Activated CD4-positive, alpha-beta T cell treated with anti-CD3 and anti-CD28 coated beads, Interleukin-2, amount 50 U/mL, for 24 hours (primary cell): ENCODE measurements at regions not wholly inside any gene's neighbourhood (a gene's known extent, or its start where the extent isn't known, plus 50 kb on each side); places are given as distances from the start of the nearest gene placed in this dataset.

Experiments
- DNase-seq, 2 donors: peaks; one replicate each; pipeline ENCODE4 v3.0.0-alpha.2; 2020; ENCODE audit warnings: low read depth in 1 of 2, low spot score in 1 of 2

- DNase-seq, result no peak
These were observed 137.3 kb upstream of the FRMD4A start for GRCh38 chr10:14468023-14468441.

- no peak for DNase-seq
These were observed 135.5 kb upstream of the FRMD4A start for GRCh38 chr10:14466257-14466656.

DNA sequence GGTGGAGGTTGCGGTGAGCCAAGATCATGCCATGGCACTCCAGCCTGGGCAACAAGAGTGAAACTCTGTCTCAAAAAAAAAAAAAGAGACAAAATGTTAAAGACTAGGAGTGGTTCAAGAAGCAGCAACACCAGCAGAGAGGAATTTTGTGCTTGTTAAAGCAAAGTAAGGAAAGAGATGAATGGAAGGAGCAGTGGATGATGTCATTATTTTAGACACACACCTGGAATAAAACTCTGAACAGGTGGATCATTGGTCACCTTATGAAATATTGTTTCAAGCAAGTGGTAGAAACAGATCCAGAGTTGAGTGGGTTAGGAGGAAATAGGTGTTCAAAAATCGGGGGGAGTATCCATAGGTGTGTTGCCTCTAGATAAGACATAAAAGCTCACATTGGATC lies 129.7 kb upstream of the FRMD4A start:
- DNase-seq, result no peak

GRCh38 chr10:14459665-14460064 lies 128.9 kb upstream of the FRMD4A start:
- no peak for DNase-seq

DNA sequence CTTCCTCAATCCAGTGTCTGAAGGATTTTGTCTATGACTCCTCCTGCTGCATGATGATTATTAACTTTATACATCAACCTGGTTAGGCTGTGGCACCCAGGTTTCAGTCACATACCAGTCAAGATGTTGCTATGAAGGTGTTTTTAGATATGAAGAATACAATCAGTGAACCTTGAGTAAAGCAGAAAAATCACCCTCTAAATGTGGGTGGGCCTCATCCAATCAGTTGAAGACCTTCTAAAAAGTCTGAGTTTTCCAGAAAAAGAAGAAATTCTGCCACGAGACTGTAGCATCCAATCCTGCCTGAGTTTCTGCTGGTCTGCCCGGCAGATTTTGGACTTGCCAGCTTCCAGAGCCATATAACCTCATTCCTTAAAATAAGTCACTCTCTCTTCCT lies 126.1 kb upstream of the FRMD4A start:
- no peak for DNase-seq

DNA sequence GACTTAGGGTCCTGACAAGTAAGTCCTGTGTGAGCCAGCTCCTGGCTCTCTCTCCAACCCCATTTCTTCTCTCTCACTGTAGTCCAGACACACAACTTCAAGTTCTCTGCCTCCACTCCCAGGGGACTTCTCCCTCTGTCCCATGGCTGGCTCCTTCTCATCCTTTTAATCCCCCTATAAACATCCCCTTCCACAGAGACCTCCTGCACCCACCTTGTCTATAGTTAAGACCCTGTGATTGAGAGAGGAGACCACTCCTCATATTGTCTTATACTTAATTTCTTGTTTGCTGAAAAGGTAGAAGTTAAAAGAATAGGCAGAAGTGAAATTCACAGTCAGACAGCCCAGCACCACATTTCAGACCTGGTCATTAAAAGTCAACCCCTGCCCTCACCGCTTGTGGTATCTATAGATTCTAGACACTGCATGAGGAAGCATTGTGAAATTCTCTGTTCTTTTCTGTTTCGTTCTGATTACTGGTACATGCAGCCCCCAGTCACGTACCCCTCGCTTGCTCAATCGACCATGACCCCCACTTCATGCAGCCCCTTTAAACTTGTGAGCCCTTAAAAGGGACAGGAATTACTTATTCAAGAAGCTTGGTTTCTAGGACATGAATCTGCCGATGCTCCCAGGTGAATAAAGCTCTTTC lies 125.6 kb upstream of the FRMD4A start:
- no peak for DNase-seq

DNA sequence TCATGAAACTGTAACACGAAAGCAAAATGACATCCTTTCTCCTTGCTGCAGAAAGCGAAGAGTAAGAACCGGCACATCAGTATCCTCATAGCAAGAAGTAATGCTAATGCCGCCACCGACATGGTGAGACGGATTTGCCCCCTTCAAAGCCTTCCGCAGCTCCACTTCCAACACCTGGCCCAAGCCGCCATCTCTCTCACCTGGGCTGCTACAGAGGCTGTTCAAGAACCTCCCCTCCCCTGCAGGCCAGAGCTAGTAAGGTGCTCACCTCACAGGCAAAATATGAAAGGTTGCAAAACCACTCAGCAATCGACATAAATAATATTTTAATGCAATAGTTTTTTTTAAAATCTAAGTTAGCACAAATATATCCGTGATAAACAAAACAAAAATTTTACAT lies 123.9 kb upstream of the FRMD4A start:
- no peak for DNase-seq

DNA sequence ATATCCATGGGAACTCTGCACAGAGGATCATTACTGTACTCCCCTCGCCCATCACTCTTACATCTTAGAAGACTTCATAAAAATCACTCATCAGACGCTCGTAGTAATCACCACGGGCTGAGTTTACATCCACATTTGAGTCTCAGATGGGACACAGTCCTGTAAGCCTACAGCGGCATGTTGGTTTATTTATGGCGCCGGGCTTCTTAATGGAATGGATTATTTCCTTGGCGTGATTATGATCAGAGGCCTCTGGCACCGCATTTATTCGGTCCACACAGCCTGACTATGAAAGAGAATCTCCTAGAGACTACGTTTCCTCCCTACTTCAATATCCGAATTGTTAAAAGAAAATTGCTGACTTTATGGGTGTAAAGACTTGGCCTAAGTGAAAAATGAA lies 123.5 kb upstream of the FRMD4A start:
- no peak for DNase-seq

GRCh38 chr10:14453593-14453992 lies 122.9 kb upstream of the FRMD4A start:
- no peak for DNase-seq

DNA sequence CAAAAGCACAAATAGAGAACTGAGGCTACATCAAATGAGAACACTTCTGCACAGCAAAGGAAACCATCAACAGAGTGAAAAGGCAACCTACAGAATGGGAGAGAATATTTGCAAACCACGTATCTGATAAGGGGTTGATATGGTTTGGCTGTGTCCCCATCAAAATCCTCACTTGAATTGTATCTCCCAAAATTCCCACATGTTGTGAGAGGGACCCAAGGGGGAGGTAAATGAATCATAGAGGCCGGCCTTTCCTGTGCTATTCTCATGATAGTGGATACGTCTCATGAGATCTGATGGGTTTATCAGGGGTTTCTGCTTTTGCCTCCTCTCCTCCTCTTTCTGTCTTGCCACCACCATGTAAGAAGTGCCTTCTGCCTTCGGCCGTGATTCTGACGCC lies 120.6 kb upstream of the FRMD4A start:
- DNase-seq, result no peak

- no peak for DNase-seq
These were observed 119.3 kb upstream of the FRMD4A start for GRCh38 chr10:14450041-14450491.

DNA sequence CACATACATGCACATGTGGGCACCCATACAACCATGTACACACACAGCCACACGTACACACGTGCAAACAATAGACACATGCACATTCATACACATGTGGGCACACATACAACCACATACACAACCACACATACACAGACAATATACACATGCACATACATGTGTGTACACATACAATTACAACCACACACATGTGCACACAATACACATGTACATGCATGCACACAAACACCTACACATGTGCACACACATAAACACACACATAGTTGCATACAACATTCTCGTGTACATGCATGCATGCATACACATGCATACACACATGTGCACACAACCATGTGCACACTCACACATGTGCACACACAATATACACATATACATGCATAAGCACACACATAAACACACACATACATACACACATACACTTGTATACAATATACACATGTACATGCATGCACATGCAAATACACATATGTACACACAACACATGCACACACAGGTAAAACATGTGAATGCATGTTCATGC lies 118.6 kb upstream of the FRMD4A start:
- no peak for DNase-seq

- no peak for DNase-seq
These were observed 117.7 kb upstream of the FRMD4A start for GRCh38 chr10:14448197-14448990.

- no peak for DNase-seq
These were observed 116.5 kb upstream of the FRMD4A start for GRCh38 chr10:14447094-14447839.

DNA sequence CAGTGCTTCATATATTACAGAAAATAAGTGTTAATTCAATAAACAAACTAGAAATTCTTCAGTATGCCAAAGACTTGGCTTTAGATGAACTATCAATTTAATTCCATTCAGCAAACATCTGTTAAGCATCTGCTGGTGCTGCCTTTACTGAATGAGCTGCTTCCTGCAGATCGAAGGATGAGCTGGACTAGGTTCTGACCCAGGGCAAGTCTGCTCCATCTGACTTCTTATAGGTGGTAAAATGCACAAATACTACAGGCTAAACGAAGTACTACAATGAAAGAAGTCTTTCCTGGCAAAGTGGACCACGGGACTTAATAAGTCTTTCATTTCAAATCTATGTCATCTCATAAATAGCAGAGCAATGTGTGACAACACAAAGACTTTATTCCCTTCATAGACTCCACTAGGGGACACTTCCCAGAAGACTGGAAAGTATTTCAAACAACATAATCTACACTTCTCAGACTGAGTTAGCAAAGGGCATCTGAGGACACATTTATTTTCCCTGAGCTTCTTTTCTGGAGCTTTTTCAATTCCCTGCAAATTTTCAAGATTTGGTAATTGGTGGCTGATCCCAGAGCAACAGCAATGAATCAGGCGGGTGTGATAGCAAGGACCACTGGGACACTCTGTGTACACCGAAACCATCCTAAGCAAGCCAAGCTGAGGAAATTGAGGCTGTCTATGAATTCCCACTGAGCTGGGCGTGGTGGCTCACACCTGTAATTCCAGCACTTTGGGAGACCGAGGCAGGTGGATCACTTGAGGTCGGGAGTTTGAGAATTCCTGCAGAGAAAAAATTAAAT lies 108.9 kb upstream of the FRMD4A start:
- no peak for DNase-seq

- no peak for DNase-seq
These were observed 107.9 kb upstream of the FRMD4A start for GRCh38 chr10:14438576-14438975.

DNA sequence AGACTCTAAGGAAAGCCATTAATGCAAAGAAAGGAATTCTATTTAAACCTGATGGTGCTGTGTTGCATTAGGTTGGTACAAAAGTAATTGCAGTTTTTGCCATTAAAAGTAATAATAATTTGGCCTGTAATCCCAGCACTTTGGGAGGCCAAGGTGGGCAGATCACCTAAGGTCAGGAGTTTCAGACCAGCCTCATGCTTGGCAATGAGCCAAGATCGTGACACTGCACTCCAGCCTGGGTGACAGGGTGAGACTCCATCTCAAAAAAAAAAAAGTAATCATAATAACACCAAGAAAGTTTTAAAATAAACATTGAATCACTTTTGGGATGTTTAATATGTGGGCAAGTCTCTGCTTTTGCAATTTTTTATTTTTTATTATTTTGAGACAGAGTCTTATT lies 107.3 kb upstream of the FRMD4A start:
- no peak for DNase-seq

- DNase-seq, result no peak
These were observed 105.4 kb upstream of the FRMD4A start for GRCh38 chr10:14435976-14436632.

DNA sequence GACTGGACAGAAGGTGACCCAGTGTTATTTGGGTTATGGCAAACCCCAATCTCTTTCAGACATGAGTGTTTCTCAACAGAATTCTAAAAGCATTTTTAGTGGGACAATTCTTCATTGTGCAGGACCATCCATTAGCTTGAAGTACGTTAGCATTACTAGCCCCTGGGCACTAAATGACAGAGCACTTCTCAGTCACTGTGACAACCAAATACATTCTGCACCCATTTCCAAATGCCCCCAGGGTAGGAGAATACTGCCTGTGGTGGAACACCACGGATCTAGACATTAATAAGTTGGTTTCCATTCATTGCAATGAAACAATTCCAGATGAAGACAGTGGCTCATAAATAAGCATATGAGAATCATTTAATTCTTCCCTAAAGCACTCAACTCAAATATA lies 102.4 kb upstream of the FRMD4A start:
- no peak for DNase-seq

- DNase-seq, result no peak
These were observed 101.1 kb upstream of the FRMD4A start for GRCh38 chr10:14431868-14432267.
